ENCODE measurements at regions not wholly inside any gene's neighbourhood (a gene's known extent, or its start where the extent isn't known, plus 50 kb on each side); places are given as distances from the start of the nearest gene placed in this dataset.

- no peak for DNase-seq (ENCODE audit: low read depth)
Observed at GRCh38 chr22:49586873-49587272, 240.8 kb downstream of the BRD1 start.

- DNase-seq (ENCODE audit: low read depth): no peak
Observed at GRCh38 chr22:49586244-49586748, 241.4 kb downstream of the BRD1 start.

- no peak for DNase-seq (ENCODE audit: low read depth)
Observed at GRCh38 chr22:49585461-49586243, 242.0 kb downstream of the BRD1 start.

GRCh38 chr22:49583886-49584505 is 243.7 kb downstream of the BRD1 start:
- no peak for DNase-seq (ENCODE audit: low read depth)

- DNase-seq (ENCODE audit: low read depth): no peak
Observed at GRCh38 chr22:49583341-49583740, 244.3 kb downstream of the BRD1 start.

GRCh38 chr22:49582678-49583077 is 245.0 kb downstream of the BRD1 start:
- DNase-seq (ENCODE audit: low read depth): no peak

GRCh38 chr22:49582181-49582580 is 245.5 kb downstream of the BRD1 start:
- DNase-seq (ENCODE audit: low read depth): no peak

GRCh38 chr22:49580024-49580423 is 247.6 kb downstream of the BRD1 start:
- DNase-seq (ENCODE audit: low read depth): no peak

GRCh38 chr22:49577168-49578060 is 250.3 kb downstream of the BRD1 start:
- DNase-seq (ENCODE audit: low read depth): no peak

- no peak for DNase-seq (ENCODE audit: low read depth)
Observed at GRCh38 chr22:49576241-49577141, 251.2 kb downstream of the BRD1 start.

- DNase-seq (ENCODE audit: low read depth): no peak
Observed at GRCh38 chr22:49575703-49576081, 252.0 kb downstream of the BRD1 start.

- no peak for DNase-seq (ENCODE audit: low read depth)
Observed at GRCh38 chr22:49574881-49575702, 252.6 kb downstream of the BRD1 start.

- DNase-seq (ENCODE audit: low read depth): no peak
Observed at GRCh38 chr22:49574205-49574880, 253.3 kb downstream of the BRD1 start.

- DNase-seq (ENCODE audit: low read depth): no peak
Observed at GRCh38 chr22:49573109-49573765, 254.4 kb downstream of the BRD1 start.

- no peak for DNase-seq (ENCODE audit: low read depth)
Observed at GRCh38 chr22:49571326-49571725, 256.3 kb downstream of the BRD1 start.

GRCh38 chr22:49570032-49570848 is 257.4 kb downstream of the BRD1 start:
- no peak for DNase-seq (ENCODE audit: low read depth)

GRCh38 chr22:49569286-49570031 is 258.2 kb downstream of the BRD1 start:
- DNase-seq (ENCODE audit: low read depth): no peak

GRCh38 chr22:49568751-49569285 is 258.9 kb downstream of the BRD1 start:
- DNase-seq (ENCODE audit: low read depth): no peak
